Dermis blood vessel endothelial cell (primary cell): ENCODE measurements at regions not wholly inside any gene's neighbourhood (a gene's known extent, or its start where the extent isn't known, plus 50 kb on each side); places are given as distances from the start of the nearest gene placed in this dataset.
"Not testable (repeated sequence)": the region's sequence is repeated elsewhere in the genome, so short reads cannot be mapped to it uniquely, and the experiment has no call there.

Experiments used
- DNase-seq: peaks from one replicate; pipeline ENCODE4 v3.0.0; 2010

GRCh38 chrX:2640436-2641150, 50.5 kb upstream of the CD99 start:
- DNase-seq: no peak

- DNase-seq: no peak
Observed at GRCh38 chrX:2638279-2638678, 52.8 kb upstream of the CD99 start.

GRCh38 chrX:2635342-2635741, 55.8 kb upstream of the CD99 start:
- no peak for DNase-seq

- DNase-seq: no peak
Observed at GRCh38 chrX:2632533-2633504, 58.3 kb upstream of the CD99 start.

DNA sequence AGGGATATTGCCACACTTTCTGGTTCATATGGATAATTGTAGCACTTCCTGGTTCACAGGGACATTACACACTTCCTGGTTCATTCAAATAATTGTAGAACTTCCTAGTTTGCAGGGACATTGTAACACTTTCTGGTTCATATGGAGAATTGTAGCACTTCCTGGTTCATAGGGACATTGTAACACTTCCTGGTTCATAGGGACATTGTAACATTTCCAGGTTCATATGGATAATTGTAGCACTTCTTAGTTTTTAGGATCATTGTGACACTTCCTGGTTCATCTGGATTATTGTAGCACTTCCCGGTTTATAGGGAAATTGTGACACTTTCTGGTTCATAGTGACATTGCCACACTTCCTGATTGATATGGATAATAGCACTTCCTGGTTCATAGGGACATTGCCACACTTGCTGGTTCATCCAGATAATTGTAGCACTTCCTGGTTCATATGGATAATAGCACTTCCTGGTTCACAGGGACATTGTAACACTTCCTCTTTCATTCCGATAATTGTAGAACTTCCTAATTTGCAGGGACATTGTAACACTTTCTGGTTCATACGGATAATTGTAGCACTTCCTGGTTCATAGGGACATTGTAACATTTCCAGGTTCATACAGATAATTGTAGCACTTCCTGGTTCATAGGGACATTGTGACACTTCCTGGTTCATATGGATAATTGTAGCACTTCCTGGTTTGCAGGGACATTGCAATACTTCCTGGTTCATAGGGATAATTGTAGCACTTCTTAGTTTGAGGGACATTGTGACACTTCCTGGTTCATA, 59.2 kb upstream of the CD99 start:
- no peak for DNase-seq

DNA sequence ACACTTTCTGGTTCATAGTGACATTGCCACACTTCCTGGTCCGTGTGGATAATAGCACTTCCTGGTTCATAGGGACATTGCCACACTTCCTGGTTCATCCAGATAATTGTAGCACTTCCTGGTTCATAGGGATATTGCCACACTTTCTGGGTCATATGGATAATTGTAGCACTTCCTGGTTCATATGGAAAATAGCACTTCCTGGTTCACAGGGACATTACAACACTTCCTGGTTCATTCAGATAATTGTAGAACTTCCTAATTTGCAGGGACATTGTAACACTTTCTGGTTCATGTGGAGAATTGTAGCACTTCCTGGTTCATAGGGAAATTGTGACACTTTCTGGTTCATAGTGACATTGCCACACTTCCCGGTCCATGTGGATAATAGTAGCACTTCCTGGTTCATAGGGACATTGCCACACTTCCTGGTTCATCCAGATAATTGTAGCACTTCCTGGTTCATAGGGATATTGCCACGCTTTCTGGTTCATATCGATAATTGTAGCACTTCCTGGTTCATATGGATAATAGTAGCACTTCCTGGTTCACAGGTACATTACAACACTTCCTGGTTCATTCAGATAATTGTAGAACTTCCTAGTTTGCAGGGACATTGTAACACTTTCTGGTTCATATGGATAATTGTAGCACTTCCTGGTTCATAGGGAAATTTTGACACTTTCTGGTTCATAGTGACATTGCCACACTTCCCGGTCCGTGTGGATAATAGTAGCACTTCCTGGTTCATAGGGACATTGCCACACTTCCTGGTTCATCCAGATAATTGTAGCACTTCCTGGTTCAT, 60.0 kb upstream of the CD99 start:
- DNase-seq: not testable (repeated sequence)

DNA sequence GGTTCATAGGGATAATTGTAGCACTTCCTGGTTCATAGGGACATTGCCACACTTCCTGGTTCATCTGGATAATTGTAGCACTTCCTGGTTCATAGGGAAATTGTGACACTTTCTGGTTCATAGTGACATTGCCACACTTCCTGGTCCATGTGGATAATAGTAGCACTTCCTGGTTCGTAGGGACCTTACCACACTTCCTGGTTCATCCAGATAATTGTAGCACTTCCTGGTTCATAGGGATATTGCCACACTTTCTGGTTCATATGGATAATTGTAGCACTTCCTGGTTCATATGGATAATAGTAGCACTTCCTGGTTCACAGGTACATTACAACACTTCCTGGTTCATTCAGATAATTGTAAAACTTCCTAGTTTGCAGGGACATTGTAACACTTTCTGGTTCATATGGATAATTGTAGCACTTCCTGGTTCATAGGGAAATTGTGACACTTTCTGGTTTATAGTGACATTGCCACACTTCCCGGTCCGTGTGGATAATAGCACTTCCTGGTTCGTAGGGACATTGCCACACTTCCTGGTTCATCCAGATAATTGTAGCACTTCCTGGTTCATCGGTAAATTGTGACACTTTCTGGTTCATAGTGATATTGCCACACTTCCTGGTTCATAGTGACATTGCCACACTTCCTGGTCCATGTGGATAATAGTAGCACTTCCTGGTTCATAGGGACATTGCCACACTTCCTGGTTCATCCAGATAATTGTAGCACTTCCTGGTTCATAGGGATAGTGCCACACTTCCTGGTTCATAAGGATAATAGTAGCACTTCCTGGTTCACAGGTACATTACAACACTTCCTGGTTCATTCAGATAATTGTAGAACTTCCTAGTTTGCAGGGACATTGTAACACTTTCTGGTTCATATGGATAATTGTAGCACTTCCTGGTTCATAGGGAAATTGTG, 60.8 kb upstream of the CD99 start:
- not testable (repeated sequence) for DNase-seq

- no peak for DNase-seq
Observed at GRCh38 chrX:2629316-2630007, 61.6 kb upstream of the CD99 start.

DNA sequence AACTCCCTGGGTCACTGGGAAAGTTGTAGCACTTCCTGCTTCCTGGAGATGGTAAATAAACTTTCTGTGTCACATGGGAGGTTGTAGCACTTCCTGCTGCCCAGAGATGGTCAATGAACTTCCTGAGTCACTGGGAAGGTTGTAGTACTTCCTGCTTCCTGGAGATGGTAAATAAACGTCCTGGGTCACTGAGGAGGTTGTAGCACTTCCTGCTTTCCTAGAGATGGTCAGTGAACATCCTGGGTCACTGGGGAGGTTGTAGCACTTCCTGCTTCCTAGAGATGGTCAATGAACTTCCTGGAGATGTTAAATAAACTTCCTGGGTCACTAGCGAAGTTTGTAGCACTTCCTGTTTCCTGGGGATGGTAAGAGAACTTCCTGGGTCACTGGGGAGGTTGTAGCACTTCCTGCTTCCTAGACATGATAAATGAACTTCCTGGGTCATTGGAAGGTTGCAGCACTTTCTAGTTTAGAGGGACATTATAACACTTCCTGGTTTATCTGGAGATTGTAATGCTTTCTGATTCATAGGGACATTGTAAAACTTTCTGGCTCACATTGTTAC, 62.3 kb upstream of the CD99 start:
- DNase-seq: no peak

DNA sequence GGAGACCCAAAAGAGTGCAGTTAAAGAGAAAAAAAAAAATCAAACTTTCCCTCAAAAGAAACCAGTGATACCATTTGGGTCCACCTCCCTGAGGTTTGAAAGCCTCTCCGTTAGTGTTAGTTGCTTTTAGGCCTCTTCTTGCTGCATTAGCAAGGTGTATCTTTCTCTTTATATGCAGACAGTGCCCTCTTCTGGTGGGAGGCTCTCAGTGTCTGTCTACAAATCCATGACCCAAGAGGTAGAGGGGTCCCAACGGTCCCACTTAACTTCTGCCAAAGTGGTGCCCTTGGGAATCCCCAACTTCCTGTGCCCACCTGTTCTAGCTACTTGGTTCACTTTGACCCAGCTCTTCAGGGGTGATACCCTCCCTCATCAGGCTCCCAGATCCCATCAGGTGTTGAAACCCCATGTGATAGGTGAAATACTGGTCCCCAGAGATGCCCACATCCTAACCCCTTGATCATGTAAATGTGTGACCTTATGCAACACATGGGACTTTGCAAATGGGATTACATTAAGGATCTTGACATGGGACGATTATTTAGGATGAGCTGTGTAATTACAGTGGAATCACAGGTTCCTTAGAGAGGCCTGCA, 63.7 kb upstream of the CD99 start:
- DNase-seq: peak; percentile 68

DNA sequence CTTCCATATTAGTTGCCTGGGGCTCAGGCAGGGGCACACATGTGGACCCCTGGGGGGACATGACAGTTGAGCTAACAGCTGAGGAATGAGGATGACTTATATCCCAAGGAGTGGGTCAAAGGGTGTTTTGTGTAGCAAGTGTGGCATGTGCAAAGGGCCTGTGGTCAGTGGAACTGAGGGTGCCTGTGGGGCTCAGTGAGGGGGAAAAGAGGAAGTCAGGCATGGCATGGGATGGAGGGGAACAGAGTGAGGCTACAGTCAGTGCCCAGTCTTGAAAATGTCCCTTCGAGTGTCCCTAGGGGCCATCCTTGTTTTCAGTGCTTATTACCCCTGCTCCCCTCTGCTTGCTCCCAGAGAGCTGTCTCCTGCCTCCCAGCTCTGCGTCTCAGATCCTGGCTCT, 64.3 kb upstream of the CD99 start:
- DNase-seq: no peak

DNA sequence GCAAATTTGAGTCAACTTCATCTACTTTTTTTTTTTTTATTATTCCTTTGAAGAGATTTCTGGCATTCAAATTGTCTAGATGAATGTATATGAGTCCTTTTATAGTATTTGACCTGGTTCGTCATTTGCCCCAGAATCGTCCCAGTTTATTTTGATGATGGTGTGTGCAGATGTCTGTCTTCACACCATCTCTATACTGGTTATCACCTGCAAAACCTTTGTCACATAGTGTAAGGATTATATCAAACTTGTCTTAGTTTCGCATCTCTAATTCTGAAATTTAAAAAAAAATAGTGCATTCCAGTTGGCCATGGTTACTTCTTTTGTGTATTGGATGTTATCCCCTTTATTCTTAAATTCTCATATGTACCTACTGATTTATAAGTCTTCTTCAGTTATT, 70.5 kb upstream of the CD99 start:
- no peak for DNase-seq

DNA sequence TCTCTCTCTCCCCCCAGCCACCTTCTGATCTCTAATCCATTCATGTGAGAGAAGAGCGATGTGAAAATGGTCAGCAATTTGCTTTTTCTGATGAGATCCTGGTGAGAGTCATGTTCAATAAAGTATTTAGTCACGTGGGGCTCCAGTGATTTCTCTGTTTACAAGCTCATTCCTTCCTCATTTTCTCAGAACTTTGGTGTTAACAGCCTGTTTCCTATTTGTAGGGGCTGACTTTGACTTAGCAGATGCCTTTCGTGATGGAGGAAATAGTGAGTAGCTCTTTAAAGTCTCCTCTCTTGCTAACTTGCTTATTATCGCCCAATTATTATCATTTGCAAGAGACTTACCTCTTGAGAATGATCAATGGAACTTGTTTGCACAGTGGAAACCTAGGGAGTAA, 72.6 kb upstream of the CD99 start:
- no peak for DNase-seq

DNA sequence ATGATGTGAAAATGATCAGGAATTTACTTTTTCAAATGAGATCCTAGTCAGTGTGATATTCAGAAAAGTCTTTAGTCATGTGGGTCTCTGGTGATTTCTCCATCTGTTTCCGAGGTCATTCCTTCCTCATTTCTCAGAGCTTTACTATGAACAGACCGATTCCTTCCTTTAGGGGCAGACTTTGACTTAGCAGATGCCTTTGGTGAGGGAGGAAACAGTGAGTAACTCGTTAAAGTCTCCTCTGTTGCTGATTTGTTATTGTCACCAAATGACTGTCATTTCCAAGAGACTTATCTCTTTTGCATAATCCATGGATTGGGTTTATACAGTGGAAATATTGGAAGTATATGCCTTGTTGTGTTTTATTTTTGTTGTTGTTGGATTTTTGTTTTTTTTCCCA, 76.2 kb upstream of the CD99 start:
- peak; percentile 88 for DNase-seq

DNA sequence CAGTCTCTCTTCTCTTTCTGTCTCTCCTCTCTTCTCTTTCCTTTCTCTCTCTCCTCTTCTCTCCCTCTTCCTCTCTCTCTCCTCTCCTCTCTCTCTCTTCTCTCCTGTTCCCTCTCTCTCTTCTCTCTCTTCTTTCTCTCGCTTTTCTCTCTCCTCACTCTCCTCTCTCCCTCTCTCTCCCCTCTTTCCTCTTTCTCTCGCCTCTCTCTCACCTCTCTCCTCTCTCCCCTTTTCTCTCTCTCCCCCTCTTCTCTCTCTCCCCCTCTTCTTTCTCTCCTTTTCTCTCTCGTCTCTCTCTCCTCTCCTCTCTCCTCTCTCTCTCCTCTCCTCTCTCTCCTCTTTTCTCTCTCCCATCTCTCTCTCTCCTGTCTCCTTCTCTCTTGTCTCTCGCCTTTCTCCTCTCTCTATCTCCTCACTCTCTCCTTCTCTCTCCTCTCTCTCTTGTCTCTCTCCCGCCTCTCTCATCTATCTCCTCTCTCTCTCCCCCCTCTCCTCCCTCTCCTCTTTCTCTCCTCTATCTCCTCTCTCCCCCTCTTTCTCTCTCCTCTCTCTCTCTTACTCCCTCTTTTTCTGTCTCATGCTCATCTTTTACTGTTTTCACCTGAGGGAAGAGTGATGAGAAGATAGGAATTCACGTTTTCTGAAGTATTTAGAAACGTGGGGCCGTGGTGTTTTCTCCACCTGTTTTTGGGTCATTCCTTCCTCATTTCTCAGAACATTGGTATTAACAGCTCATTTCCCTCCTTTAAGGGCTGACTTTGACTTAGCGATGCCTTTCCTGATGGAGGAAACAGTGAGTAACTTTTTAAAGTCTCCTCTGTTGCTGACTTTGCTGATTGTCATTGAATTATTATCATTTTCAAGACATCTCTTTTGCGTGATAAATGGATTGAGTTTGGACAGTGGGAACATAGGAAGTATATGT, 80.6 kb upstream of the CD99 start:
- DNase-seq: peak; percentile 65

GRCh38 chrX:2609431-2610238, 81.5 kb upstream of the CD99 start:
- peak; percentile 47 for DNase-seq

- peak; percentile 88 for DNase-seq
Observed at GRCh38 chrX:2608638-2609430, 82.3 kb upstream of the CD99 start.
